A673 (cell line): ENCODE measurements at regions not wholly inside any gene's neighbourhood (a gene's known extent, or its start where the extent isn't known, plus 50 kb on each side); places are given as distances from the start of the nearest gene placed in this dataset.

ENCODE experiments used
- EZH2 ChIP-seq: fragments of 200-600 bp; sonication (generic); IDR thresholded peaks from 2 replicates; pipeline ENCODE4 v1.6.1; 2017; ENCODE audit warnings: borderline replicate concordance, low read depth, mild to moderate bottlenecking, mixed read lengths, antibody characterized with exemption, low read length; ENCODE audit not compliant: poor library complexity, severe bottlenecking
- TF ChIP-seq, protein P1 (sequence below): fragments of 300-800, 200-600 bp; sonication (generic); conservative IDR thresholded peaks from 2 replicates; pipeline ENCODE4 v1.5.1; 2017; ENCODE audit warnings: low read depth, mild to moderate bottlenecking, antibody characterized with exemption, low read length, moderate library complexity, mixed read lengths

DNA sequence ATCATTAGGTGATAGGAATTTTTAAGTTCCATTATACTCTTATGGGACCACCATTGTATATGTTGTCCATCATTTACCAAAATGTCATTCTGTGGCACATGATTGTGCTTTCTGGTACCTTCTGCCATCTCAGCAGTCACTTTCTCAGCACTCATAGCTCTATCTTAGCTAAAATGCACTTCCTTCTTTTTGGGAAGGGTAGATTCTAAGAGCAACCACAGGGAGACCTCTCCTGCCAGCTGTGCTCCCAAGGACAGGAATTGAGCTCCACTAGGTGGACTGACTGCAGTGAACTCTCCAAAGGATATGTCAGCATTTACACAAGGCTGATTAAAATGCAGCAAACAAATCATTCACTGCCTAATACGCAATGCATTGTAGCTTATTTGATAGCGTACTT lies 91.8 kb upstream of the OBI1 start:
- TF ChIP-seq, protein P1, sequence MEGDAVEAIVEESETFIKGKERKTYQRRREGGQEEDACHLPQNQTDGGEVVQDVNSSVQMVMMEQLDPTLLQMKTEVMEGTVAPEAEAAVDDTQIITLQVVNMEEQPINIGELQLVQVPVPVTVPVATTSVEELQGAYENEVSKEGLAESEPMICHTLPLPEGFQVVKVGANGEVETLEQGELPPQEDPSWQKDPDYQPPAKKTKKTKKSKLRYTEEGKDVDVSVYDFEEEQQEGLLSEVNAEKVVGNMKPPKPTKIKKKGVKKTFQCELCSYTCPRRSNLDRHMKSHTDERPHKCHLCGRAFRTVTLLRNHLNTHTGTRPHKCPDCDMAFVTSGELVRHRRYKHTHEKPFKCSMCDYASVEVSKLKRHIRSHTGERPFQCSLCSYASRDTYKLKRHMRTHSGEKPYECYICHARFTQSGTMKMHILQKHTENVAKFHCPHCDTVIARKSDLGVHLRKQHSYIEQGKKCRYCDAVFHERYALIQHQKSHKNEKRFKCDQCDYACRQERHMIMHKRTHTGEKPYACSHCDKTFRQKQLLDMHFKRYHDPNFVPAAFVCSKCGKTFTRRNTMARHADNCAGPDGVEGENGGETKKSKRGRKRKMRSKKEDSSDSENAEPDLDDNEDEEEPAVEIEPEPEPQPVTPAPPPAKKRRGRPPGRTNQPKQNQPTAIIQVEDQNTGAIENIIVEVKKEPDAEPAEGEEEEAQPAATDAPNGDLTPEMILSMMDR = no peak
- TF ChIP-seq EZH2 = no peak
